Gastrocnemius medialis (tissue), 4 donors: ENCODE measurements at regions not wholly inside any gene's neighbourhood (a gene's known extent, or its start where the extent isn't known, plus 50 kb on each side); places are given as distances from the start of the nearest gene placed in this dataset.

Experiments used
- ATAC-seq, 2 donors: fragments of 150-250 bp; one replicate each; pipeline ENCODE4 v1.9.1; 2016
- DNase-seq, 2 donors: peaks; one replicate each; pipeline ENCODE4 v3.0.0-alpha.2; 2019
- H3K27ac ChIP-seq, 4 donors: fragments of 200-600 bp; sonication (generic); 1 replicate in 1 of 4; 2 replicates in 3 of 4; pipeline ENCODE4 v1.5.1; 2016 to 2018; ENCODE audit warnings: mild to moderate bottlenecking in 2 of 4, moderate library complexity in 1 of 4
- H3K27me3 ChIP-seq, 3 donors: fragments of 200-600 bp; sonication (generic) in 2 of 3; 1 replicate in 1 of 3; 2 replicates in 2 of 3; pipeline versions ENCODE4 v1.5.1 to v1.6.0; 2016 to 2019; ENCODE audit warnings: mild to moderate bottlenecking in 1 of 3, moderate library complexity in 1 of 3
- H3K36me3 ChIP-seq, 2 donors: fragments of 200-600 bp; sonication (generic) in 1 of 2; one replicate each; pipeline ENCODE4 v1.5.1; 2017 to 2018
- H3K4me1 ChIP-seq, 2 donors: fragments of 200-600 bp; sonication (generic) in 1 of 2; one replicate each; pipeline ENCODE4 v1.5.1; 2016 to 2017; ENCODE audit warnings: mild to moderate bottlenecking in 2 of 2
- H3K4me3 ChIP-seq, 4 donors: fragments of 200-600 bp; sonication (generic) in 3 of 4; 1 replicate in 1 of 4; 2 replicates in 3 of 4; pipeline ENCODE4 v1.5.1; 2016 to 2019; ENCODE audit warnings: mild to moderate bottlenecking in 2 of 4
- H3K9me3 ChIP-seq, 3 donors: fragments of 200-600 bp; sonication (generic) in 2 of 3; 1 replicate in 1 of 3; 2 replicates in 2 of 3; pipeline ENCODE4 v1.5.1; 2016 to 2019
- POLR2A ChIP-seq, 2 donors: fragments of 450-650 bp; IDR thresholded peaks; one replicate each; pipeline ENCODE4 v1.6.1; 2017; ENCODE audit warnings: antibody characterized with exemption in 2 of 2, mild to moderate bottlenecking in 2 of 2, moderate library complexity in 2 of 2
- in situ Hi-C, 4 donors: fragments of 200-750 bp; cut with MboI; loops; one replicate each; pipeline versions ENCODE4 v1.15.0 to v1.8.0; 2017; ENCODE audit warnings: low sequenced_read_pairs in 4 of 4
- intact Hi-C: fragments of 100-400 bp; cut with DNase I; formaldehyde crosslinking; loops from one replicate; pipeline ENCODE4 v1.15.1; 2023; ENCODE audit warnings: low total_unique reads
- TF ChIP-seq, protein P1 (sequence below), 5 experiments: fragments of 450-650 bp in 3 of 5; fragments of 200-600 bp in 2 of 5; sonication (generic) in 2 of 5; IDR thresholded peaks in 4 of 5; conservative IDR thresholded peaks in 1 of 5; 1 replicate in 4 of 5; 2 replicates in 1 of 5; pipeline ENCODE4 v1.5.1; 2016 to 2019; ENCODE audit warnings: antibody characterized with exemption in 5 of 5, mild to moderate bottlenecking in 3 of 5, moderate library complexity in 3 of 5

GRCh38 chr6:12601881-12602280 is 114.7 kb upstream of the PHACTR1 start:
- H3K4me1 ChIP-seq: no peaks in the 10 kb centered on the region
- no peaks in the 10 kb centered on the region for H3K27me3 ChIP-seq
- ATAC-seq (no peak), DNase-seq (no peak)
- no peaks in the 10 kb centered on the region for H3K9me3 ChIP-seq
- in situ Hi-C loops: loop anchor here in 3 of 4 donors (10.0 to 25.0 kb wide), 3 partner anchors 290 to 947 kb away; no protein-coding TSS in a partner anchor
- intact Hi-C loops: loop anchor here (5.0 to 10.0 kb wide), 3 partner anchors 307 to 1017 kb away; partner anchors contain the start of gene EDN1
- no peaks in the 10 kb centered on the region for H3K36me3 ChIP-seq
- no peak overlapping the region for H3K4me3 ChIP-seq
- TF ChIP-seq POLR2A (IDR thresholded peaks at IDR 0.05): no peak
- TF ChIP-seq, protein P1, sequence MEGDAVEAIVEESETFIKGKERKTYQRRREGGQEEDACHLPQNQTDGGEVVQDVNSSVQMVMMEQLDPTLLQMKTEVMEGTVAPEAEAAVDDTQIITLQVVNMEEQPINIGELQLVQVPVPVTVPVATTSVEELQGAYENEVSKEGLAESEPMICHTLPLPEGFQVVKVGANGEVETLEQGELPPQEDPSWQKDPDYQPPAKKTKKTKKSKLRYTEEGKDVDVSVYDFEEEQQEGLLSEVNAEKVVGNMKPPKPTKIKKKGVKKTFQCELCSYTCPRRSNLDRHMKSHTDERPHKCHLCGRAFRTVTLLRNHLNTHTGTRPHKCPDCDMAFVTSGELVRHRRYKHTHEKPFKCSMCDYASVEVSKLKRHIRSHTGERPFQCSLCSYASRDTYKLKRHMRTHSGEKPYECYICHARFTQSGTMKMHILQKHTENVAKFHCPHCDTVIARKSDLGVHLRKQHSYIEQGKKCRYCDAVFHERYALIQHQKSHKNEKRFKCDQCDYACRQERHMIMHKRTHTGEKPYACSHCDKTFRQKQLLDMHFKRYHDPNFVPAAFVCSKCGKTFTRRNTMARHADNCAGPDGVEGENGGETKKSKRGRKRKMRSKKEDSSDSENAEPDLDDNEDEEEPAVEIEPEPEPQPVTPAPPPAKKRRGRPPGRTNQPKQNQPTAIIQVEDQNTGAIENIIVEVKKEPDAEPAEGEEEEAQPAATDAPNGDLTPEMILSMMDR (IDR thresholded peaks at IDR 0.05 in 4 of 5, conservative IDR thresholded peaks at IDR 0.05 in 1 of 5): no peak
- peak overlapping the region in 2 of 4 donors; percentile 10 to 11 for H3K27ac ChIP-seq

GRCh38 chr6:12602342-12602741 is 114.2 kb upstream of the PHACTR1 start:
- ATAC-seq (no peak), DNase-seq (no peak)
- Histone ChIP-seq H3K36me3 (no peaks in the 10 kb centered on the region), H3K4me3 (no peak overlapping the region), H3K4me1 (no peaks in the 10 kb centered on the region), H3K27me3 (no peaks in the 10 kb centered on the region), H3K27ac (peak overlapping the region in 1 of 4 donors; percentile 11), H3K9me3 (no peaks in the 10 kb centered on the region)
- in situ Hi-C loops: loop anchor here in 3 of 4 donors (10.0 to 25.0 kb wide), 3 partner anchors 290 to 948 kb away; no protein-coding TSS in a partner anchor
- intact Hi-C loops: loop anchor here (5.0 to 10.0 kb wide), 3 partner anchors 308 to 1018 kb away; partner anchors contain the start of gene EDN1
- TF ChIP-seq POLR2A (IDR thresholded peaks at IDR 0.05): no peak
- TF ChIP-seq, protein P1 (IDR thresholded peaks at IDR 0.05 in 4 of 5, conservative IDR thresholded peaks at IDR 0.05 in 1 of 5): no peak

DNA sequence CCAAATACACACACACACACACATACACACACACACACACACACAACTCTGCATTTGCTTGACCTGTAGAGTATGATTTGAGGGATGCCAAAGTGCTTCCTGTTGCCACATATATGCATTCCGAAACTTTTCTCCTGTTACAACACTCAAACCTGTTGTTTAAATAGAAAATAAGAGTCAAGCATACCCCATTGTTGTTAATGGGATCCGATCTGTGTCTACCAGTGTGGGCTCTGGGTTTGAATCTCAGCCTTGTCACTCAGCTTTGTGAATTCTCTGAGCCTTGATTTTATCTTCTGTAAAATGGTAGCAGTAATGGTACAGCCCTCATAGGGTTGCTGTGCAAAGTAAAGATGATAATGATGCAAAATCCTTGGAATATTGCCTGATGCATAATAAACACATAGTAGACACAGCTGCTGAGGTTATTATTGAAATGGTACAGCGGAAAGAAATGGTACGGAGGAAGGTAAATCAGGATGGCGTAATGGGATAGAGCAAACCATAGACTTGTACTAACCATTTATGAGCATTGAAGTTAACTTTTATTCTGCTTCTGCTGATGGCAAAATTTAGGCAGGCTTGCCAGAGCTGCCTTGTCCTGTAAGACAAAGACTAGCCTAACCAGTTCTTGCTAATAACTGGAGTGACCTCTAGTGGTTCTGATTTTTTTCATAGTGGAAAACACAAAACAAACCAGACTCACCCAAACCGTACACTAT is 113.5 kb upstream of the PHACTR1 start:
- no peaks in the 10 kb centered on the region for H3K4me1 ChIP-seq
- no peak overlapping the region for H3K4me3 ChIP-seq
- H3K36me3 ChIP-seq: no peaks in the 10 kb centered on the region
- no peak for ATAC-seq
- intact Hi-C loops: loop anchor here (5.0 to 10.0 kb wide), 3 partner anchors 308 to 1018 kb away; partner anchors contain the start of gene EDN1
- H3K9me3 ChIP-seq: no peaks in the 10 kb centered on the region
- H3K27me3 ChIP-seq: no peaks in the 10 kb centered on the region
- no peak for DNase-seq
- no peak for TF ChIP-seq POLR2A (IDR thresholded peaks at IDR 0.05)
- TF ChIP-seq, protein P1 (IDR thresholded peaks at IDR 0.05 in 4 of 5, conservative IDR thresholded peaks at IDR 0.05 in 1 of 5): peak in 2 of 5 experiments; percentile 29 to 33
- in situ Hi-C loops: loop anchor here in 3 of 4 donors (10.0 to 25.0 kb wide), 3 partner anchors 291 to 948 kb away; no protein-coding TSS in a partner anchor
- H3K27ac ChIP-seq: no peak overlapping the region

- DNase-seq (no peak), ATAC-seq (no peak)
- no peak overlapping the region for H3K27ac ChIP-seq
- H3K27me3 ChIP-seq: no peaks in the 10 kb centered on the region
- H3K36me3 ChIP-seq: no peaks in the 10 kb centered on the region
- in situ Hi-C loops: loop anchor here in 3 of 4 donors (10.0 to 25.0 kb wide), 3 partner anchors 291 to 949 kb away; no protein-coding TSS in a partner anchor
- intact Hi-C loops: loop anchor here (5.0 to 10.0 kb wide), 3 partner anchors 309 to 1019 kb away; partner anchors contain the start of gene EDN1
- H3K4me1 ChIP-seq: no peaks in the 10 kb centered on the region
- H3K4me3 ChIP-seq: no peak overlapping the region
- H3K9me3 ChIP-seq: no peaks in the 10 kb centered on the region
- no peak for TF ChIP-seq POLR2A (IDR thresholded peaks at IDR 0.05)
- TF ChIP-seq, protein P1 (IDR thresholded peaks at IDR 0.05 in 4 of 5, conservative IDR thresholded peaks at IDR 0.05 in 1 of 5): no peak
These were observed 112.9 kb upstream of the PHACTR1 start for GRCh38 chr6:12603673-12604049.
